H9 (cell line): ENCODE measurements at regions not wholly inside any gene's neighbourhood (a gene's known extent, or its start where the extent isn't known, plus 50 kb on each side); places are given as distances from the start of the nearest gene placed in this dataset.

Experiments used
- DNase-seq: peaks from one replicate; pipeline ENCODE4 v3.0.0-alpha.2; 2017
- H2AFZ ChIP-seq: one replicate; pipeline ENCODE4 v1.6.1; 2013; ENCODE audit warnings: mild to moderate bottlenecking, low read length, control low read depth, moderate library complexity
- H2AK5ac ChIP-seq: 2 replicates; pipeline ENCODE4 v1.6.1; 2013; ENCODE audit warnings: low read length, control low read depth, mixed read lengths; ENCODE audit not compliant: insufficient read length
- H2BK120ac ChIP-seq: one replicate; pipeline ENCODE4 v1.6.1; 2013; ENCODE audit warnings: low read depth, mild to moderate bottlenecking, low read length, control low read depth, inconsistent platforms; ENCODE audit not compliant: poor library complexity, severe bottlenecking
- H2BK12ac ChIP-seq: 2 replicates; pipeline ENCODE4 v1.6.1; 2013; ENCODE audit warnings: low read length, control low read depth, mixed read lengths, low read depth; ENCODE audit not compliant: insufficient read length
- H2BK15ac ChIP-seq: 2 replicates; pipeline ENCODE4 v1.6.1; 2013; ENCODE audit warnings: low read depth, low read length, control low read depth
- H2BK20ac ChIP-seq: one replicate; pipeline ENCODE4 v1.6.1; 2013; ENCODE audit warnings: low read depth, mild to moderate bottlenecking, low read length, control low read depth, inconsistent platforms; ENCODE audit not compliant: poor library complexity, severe bottlenecking
- H2BK5ac ChIP-seq: 2 replicates; pipeline ENCODE4 v1.6.1; 2013; ENCODE audit warnings: low read length, control low read depth, mixed read lengths; ENCODE audit not compliant: insufficient read length
- H3K14ac ChIP-seq: 2 replicates; pipeline ENCODE4 v1.6.1; 2013; ENCODE audit warnings: low read length, control low read depth; ENCODE audit not compliant: insufficient read depth
- H3K18ac ChIP-seq: 2 replicates; pipeline ENCODE4 v1.6.1; 2013; ENCODE audit warnings: low read depth, mild to moderate bottlenecking, mixed read lengths, low read length, control low read depth; ENCODE audit not compliant: insufficient read length
- H3K23ac ChIP-seq: 2 replicates; pipeline ENCODE4 v1.6.1; 2013; ENCODE audit warnings: low read length, control low read depth, mixed read lengths, low read depth; ENCODE audit not compliant: insufficient read length
- H3K23me2 ChIP-seq: 2 replicates; pipeline ENCODE4 v1.6.1; 2013; ENCODE audit warnings: low read depth, mild to moderate bottlenecking, mixed read lengths, low read length, control low read depth; ENCODE audit not compliant: insufficient read length, poor library complexity, severe bottlenecking
- H3K27ac ChIP-seq: 2 replicates; pipeline ENCODE4 v1.5.1; 2013; ENCODE audit warnings: low read length, control low read depth, mixed read lengths, low read depth; ENCODE audit not compliant: insufficient read length
- H3K27me3 ChIP-seq: 2 replicates; pipeline ENCODE4 v1.6.1; 2013; ENCODE audit warnings: low read length, control low read depth, inconsistent platforms; ENCODE audit not compliant: insufficient read depth
- H3K4ac ChIP-seq: 2 replicates; pipeline ENCODE4 v1.6.1; 2013; ENCODE audit warnings: low read depth, mild to moderate bottlenecking, control low read depth, inconsistent platforms, low read length, moderate library complexity
- H3K4me1 ChIP-seq: 2 replicates; pipeline ENCODE4 v1.6.1; 2013; ENCODE audit warnings: low read length, control low read depth, inconsistent platforms; ENCODE audit not compliant: insufficient read depth
- H3K4me2 ChIP-seq: 2 replicates; pipeline ENCODE4 v1.6.1; 2013; ENCODE audit warnings: low read length, control low read depth, mixed read lengths; ENCODE audit not compliant: insufficient read length, insufficient read depth
- H3K56ac ChIP-seq: 2 replicates; pipeline ENCODE4 v1.6.1; 2013; ENCODE audit warnings: low read depth, mild to moderate bottlenecking, mixed read lengths, low read length, control low read depth; ENCODE audit not compliant: insufficient read length
- H3K79me1 ChIP-seq: 2 replicates; pipeline ENCODE4 v1.6.1; 2013; ENCODE audit warnings: low read depth, mild to moderate bottlenecking, moderate library complexity, low read length, control low read depth, inconsistent platforms; ENCODE audit not compliant: insufficient read depth, poor library complexity, severe bottlenecking
- H3K79me2 ChIP-seq: 2 replicates; pipeline ENCODE4 v1.6.1; 2013; ENCODE audit warnings: low read length, control low read depth, inconsistent platforms; ENCODE audit not compliant: insufficient read depth
- H3K9ac ChIP-seq: 2 replicates; pipeline ENCODE4 v1.6.1; 2013; ENCODE audit warnings: low read length, control low read depth, mixed read lengths; ENCODE audit not compliant: insufficient read length; ENCODE audit errors: extremely low read depth
- H3K9me3 ChIP-seq: one replicate; pipeline ENCODE4 v1.6.1; 2013; ENCODE audit warnings: low read depth, low read length, inconsistent platforms; ENCODE audit not compliant: control insufficient read depth
- H3T11ph ChIP-seq: one replicate; pipeline ENCODE4 v1.6.1; 2013; ENCODE audit warnings: mild to moderate bottlenecking, low read length, control low read depth, inconsistent platforms
- H4K20me1 ChIP-seq: one replicate; pipeline ENCODE4 v1.6.1; 2013; ENCODE audit not compliant: control insufficient read depth, insufficient read length, insufficient read depth
- H4K5ac ChIP-seq: 2 replicates; pipeline ENCODE4 v1.6.1; 2013; ENCODE audit warnings: low read depth, mild to moderate bottlenecking, mixed read lengths, low read length, control low read depth; ENCODE audit not compliant: insufficient read length
- H4K8ac ChIP-seq: replicated peaks from 2 replicates; pipeline ENCODE4 v1.6.1; 2013; ENCODE audit warnings: low read length, control low read depth, mixed read lengths, low read depth; ENCODE audit not compliant: insufficient read length
- H4K91ac ChIP-seq: 2 replicates; pipeline ENCODE4 v1.6.1; 2013; ENCODE audit warnings: low read depth, mild to moderate bottlenecking, moderate library complexity, mixed read lengths, low read length, control low read depth; ENCODE audit not compliant: insufficient read length
- H3K27ac Mint-ChIP-seq, 3 experiments: 2 replicates in 2 of 3; 3 replicates in 1 of 3; pipeline ENCODE4 v1.8.0; 2020 to 2021; ENCODE audit warnings: mixed read lengths in 3 of 3, mild to moderate bottlenecking in 1 of 3, moderate library complexity in 1 of 3
- H3K27me3 Mint-ChIP-seq: 2 replicates; pipeline ENCODE4 v1.8.0; 2021; ENCODE audit warnings: low read depth, mild to moderate bottlenecking, moderate library complexity, mixed read lengths
- H3K36me3 Mint-ChIP-seq, 3 experiments: 2 replicates in 2 of 3; 3 replicates in 1 of 3; pipeline ENCODE4 v1.8.0; 2020 to 2021; ENCODE audit warnings: low read depth in 3 of 3, mixed read lengths in 3 of 3; ENCODE audit not compliant: insufficient read depth in 1 of 3
- H3K4me1 Mint-ChIP-seq, 2 experiments: 2 replicates each; pipeline ENCODE4 v1.8.0; 2020; ENCODE audit warnings: mixed read lengths in 2 of 2
- H3K4me3 Mint-ChIP-seq, 2 experiments: 2 replicates in 1 of 2; 3 replicates in 1 of 2; pipeline ENCODE4 v1.8.0; 2020 to 2021; ENCODE audit warnings: mild to moderate bottlenecking in 2 of 2, mixed read lengths in 2 of 2, moderate library complexity in 1 of 2
- H3K9me3 Mint-ChIP-seq, 2 experiments: 2 replicates in 1 of 2; 3 replicates in 1 of 2; pipeline ENCODE4 v1.8.0; 2020; ENCODE audit warnings: mild to moderate bottlenecking in 2 of 2, mixed read lengths in 2 of 2, moderate library complexity in 1 of 2
- WGBS: extraction: QIAGEN DNeasy Blood & Tissue Kit; methylation state at CpG from one replicate; pipeline ENCODE4 v1.1.7; 2013; ENCODE audit warnings: missing lambda C conversion rate, low lambda C conversion rate, mixed read lengths; ENCODE audit not compliant: insufficient read length; ENCODE audit errors: extremely low coverage; 5-methylcytosine and 5-hydroxymethylcytosine counted together
- TF ChIP-seq, protein P1 (sequence below): fragments of 200-600 bp; sonication (generic); conservative IDR thresholded peaks from 3 replicates; pipeline ENCODE4 v1.8.0; 2021; ENCODE audit warnings: antibody characterized with exemption, mild to moderate bottlenecking

DNA sequence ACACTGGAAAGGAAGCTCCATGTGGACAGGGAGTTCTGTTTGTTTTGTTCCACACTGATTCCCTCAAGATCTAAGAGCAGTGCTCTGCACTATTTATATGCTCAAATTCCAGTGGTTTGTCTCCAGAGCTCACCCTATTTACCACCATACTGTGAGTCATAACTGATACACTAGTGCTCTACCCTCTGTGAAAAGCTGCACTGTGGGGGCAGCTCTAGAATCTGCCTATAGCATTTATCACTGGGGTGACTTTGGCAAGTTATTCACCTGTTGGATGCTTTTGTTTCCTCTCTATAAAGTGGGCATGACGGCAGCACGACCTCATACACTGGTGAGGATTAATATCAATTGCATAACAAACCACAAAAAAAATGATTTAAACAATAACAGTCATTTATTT lies 307.8 kb downstream of the NR2F1-AS1 start:
- Histone ChIP-seq H2AFZ (no peak overlapping the region), H4K20me1 (no peaks in the 10 kb centered on the region), H3K4me2 (no peak overlapping the region), H3K14ac (no peak overlapping the region), H3K23ac (no peak overlapping the region), H4K91ac (no peak overlapping the region), H4K5ac (no peak overlapping the region), H3K79me2 (no peaks in the 10 kb centered on the region), H3T11ph (no peak overlapping the region), H3K18ac (no peak overlapping the region), H2BK15ac (no peak overlapping the region), H3K23me2 (no peaks in the 10 kb centered on the region), H3K27me3 (no peaks in the 10 kb centered on the region), H3K56ac (no peak overlapping the region), H2BK20ac (no peak overlapping the region), H3K27ac (no peak overlapping the region), H3K79me1 (no peaks in the 10 kb centered on the region), H2BK5ac (no peak overlapping the region), H2BK12ac (no peak overlapping the region), H3K4me1 (0 out of 2 replicates have a peak, but pooled peaks cover 2% of the 10 kb centered on the region), H3K4ac (no peak overlapping the region), H4K8ac (no peak overlapping the region), H3K9ac (no peak overlapping the region), H2AK5ac (no peak overlapping the region), H2BK120ac (no peak overlapping the region), H3K9me3 (no peaks in the 10 kb centered on the region)
- DNase-seq = no peak
- H3K4me3 Mint-ChIP-seq = no peak overlapping the region
- H3K27me3 Mint-ChIP-seq = no peaks in the 10 kb centered on the region
- no CpG with 5 or more reads among the region's 2 CpGs for WGBS
- H3K4me1 Mint-ChIP-seq = peaks cover 0 to 10% of the 10 kb centered on the region in 2 experiments; a peak in 2 of 4 replicates
- no peaks in the 10 kb centered on the region; a peak in 1 of 7 replicates for H3K36me3 Mint-ChIP-seq
- TF ChIP-seq, protein P1, sequence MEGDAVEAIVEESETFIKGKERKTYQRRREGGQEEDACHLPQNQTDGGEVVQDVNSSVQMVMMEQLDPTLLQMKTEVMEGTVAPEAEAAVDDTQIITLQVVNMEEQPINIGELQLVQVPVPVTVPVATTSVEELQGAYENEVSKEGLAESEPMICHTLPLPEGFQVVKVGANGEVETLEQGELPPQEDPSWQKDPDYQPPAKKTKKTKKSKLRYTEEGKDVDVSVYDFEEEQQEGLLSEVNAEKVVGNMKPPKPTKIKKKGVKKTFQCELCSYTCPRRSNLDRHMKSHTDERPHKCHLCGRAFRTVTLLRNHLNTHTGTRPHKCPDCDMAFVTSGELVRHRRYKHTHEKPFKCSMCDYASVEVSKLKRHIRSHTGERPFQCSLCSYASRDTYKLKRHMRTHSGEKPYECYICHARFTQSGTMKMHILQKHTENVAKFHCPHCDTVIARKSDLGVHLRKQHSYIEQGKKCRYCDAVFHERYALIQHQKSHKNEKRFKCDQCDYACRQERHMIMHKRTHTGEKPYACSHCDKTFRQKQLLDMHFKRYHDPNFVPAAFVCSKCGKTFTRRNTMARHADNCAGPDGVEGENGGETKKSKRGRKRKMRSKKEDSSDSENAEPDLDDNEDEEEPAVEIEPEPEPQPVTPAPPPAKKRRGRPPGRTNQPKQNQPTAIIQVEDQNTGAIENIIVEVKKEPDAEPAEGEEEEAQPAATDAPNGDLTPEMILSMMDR = no peak
- H3K27ac Mint-ChIP-seq = no peak overlapping the region
- no peaks in the 10 kb centered on the region for H3K9me3 Mint-ChIP-seq
